H1 (cell line): ENCODE measurements at regions not wholly inside any gene's neighbourhood (a gene's known extent, or its start where the extent isn't known, plus 50 kb on each side); places are given as distances from the start of the nearest gene placed in this dataset.

Experiments
- CTCF ChIA-PET: fragments of 300-600 bp; sonication (Branson Sonifier 250); formaldehyde crosslinking; loops from one replicate; lab custom pipeline; 2021; ENCODE audit not compliant: partially characterized antibody; lab: Charles Lee
- POLR2A ChIA-PET: fragments of 300-600 bp; sonication (Branson Sonifier 250); formaldehyde crosslinking; loops from one replicate; lab custom pipeline; 2021; ENCODE audit warnings: inconsistent platforms; ENCODE audit not compliant: partially characterized antibody; lab: Charles Lee
- DNase-seq, 2 experiments: peaks; one replicate each; pipeline versions ENCODE4 v3.0.0 to v3.0.0-alpha.2; 2010 to 2022; ENCODE audit warnings: low spot score in 2 of 2, low read depth in 1 of 2, mixed read lengths in 1 of 2
- FAIRE-seq: peaks from 2 replicates; lab custom pipeline; 2011; peaks lifted over from hg19 to GRCh38; lab: Jason Lieb, UNC
- H2AFZ ChIP-seq: 2 replicates; pipeline ENCODE4 v1.8.1; 2012; ENCODE audit warnings: low read length, inconsistent platforms
- H2AK5ac ChIP-seq: 2 replicates; pipeline ENCODE4 v1.6.1; 2013; ENCODE audit warnings: low read depth, low read length
- H2BK120ac ChIP-seq: replicated peaks from 2 replicates; pipeline ENCODE3; 2013; ENCODE audit warnings: low read depth, low read length, inconsistent platforms
- H2BK12ac ChIP-seq: 2 replicates; pipeline ENCODE4 v1.6.1; 2013; ENCODE audit warnings: low read depth, low read length
- H2BK15ac ChIP-seq: 2 replicates; pipeline ENCODE4 v1.6.1; 2013; ENCODE audit warnings: low read length
- H2BK20ac ChIP-seq: 2 replicates; pipeline ENCODE4 v1.6.1; 2013; ENCODE audit warnings: low read length
- H2BK5ac ChIP-seq: 2 replicates; pipeline ENCODE4 v1.6.1; 2013; ENCODE audit warnings: low read depth, low read length
- H3K14ac ChIP-seq: 2 replicates; pipeline ENCODE4 v1.6.1; 2013; ENCODE audit warnings: inconsistent platforms; ENCODE audit not compliant: insufficient read length
- H3K18ac ChIP-seq: 2 replicates; pipeline ENCODE4 v1.6.1; 2013; ENCODE audit warnings: low read length; ENCODE audit errors: extremely low read depth
- H3K23ac ChIP-seq: 2 replicates; pipeline ENCODE4 v1.6.1; 2013; ENCODE audit warnings: inconsistent platforms; ENCODE audit not compliant: insufficient read length
- H3K23me2 ChIP-seq: 2 replicates; pipeline ENCODE4 v1.6.1; 2013; ENCODE audit warnings: low read depth, low read length
- H3K27ac ChIP-seq: 2 replicates; pipeline ENCODE4 v1.6.1; 2011; ENCODE audit warnings: low read depth, low read length, inconsistent platforms
- H3K27me3 ChIP-seq, 4 experiments: replicated peaks in 1 of 4; 1 replicate in 1 of 4; 2 replicates in 3 of 4; pipeline versions ENCODE4 v1.6.1 to v1.8.1; 2011 to 2013; ENCODE audit warnings: low read length in 3 of 4, mild to moderate bottlenecking in 3 of 4, inconsistent platforms in 2 of 4, mixed read lengths in 2 of 4, moderate library complexity in 1 of 4; ENCODE audit not compliant: control insufficient read depth in 3 of 4, insufficient read depth in 3 of 4; ENCODE audit errors: extremely low read depth in 1 of 4
- H3K36me3 ChIP-seq, 4 experiments: 2 replicates each; pipeline versions ENCODE4 v1.6.1 to v1.8.1; 2011 to 2013; ENCODE audit warnings: mild to moderate bottlenecking in 4 of 4, low read length in 3 of 4, moderate library complexity in 2 of 4, control low read depth in 1 of 4, inconsistent platforms in 1 of 4; ENCODE audit not compliant: insufficient read depth in 4 of 4, control insufficient read depth in 2 of 4
- H3K4ac ChIP-seq: replicated peaks from 2 replicates; pipeline ENCODE3; 2013; ENCODE audit warnings: low read length, low read depth, mixed read lengths, inconsistent platforms; ENCODE audit not compliant: insufficient read length
- H3K4me1 ChIP-seq, 4 experiments: replicated peaks in 1 of 4; 1 replicate in 1 of 4; 2 replicates in 3 of 4; pipeline versions ENCODE4 v1.6.1 to v1.8.1; 2011 to 2013; ENCODE audit warnings: low read length in 3 of 4, inconsistent platforms in 2 of 4, mixed read lengths in 1 of 4; ENCODE audit not compliant: insufficient read depth in 4 of 4, control insufficient read depth in 3 of 4
- H3K4me2 ChIP-seq, 2 experiments: 2 replicates each; pipeline versions ENCODE4 v1.6.1 to v1.8.1; 2011 to 2013; ENCODE audit warnings: low read depth in 2 of 2, low read length in 2 of 2, control low read depth in 1 of 2, inconsistent platforms in 1 of 2, mild to moderate bottlenecking in 1 of 2; ENCODE audit not compliant: insufficient read depth in 1 of 2
- H3K4me3 ChIP-seq, 4 experiments: fragments of 200-600, 300-600 bp in 1 of 4; sonication (generic), shearing (Covaris generic), sonication (Bioruptor Twin) in 1 of 4; 2 replicates each; pipeline versions ENCODE4 v1.5.1 to v1.8.1; 2011 to 2016; ENCODE audit warnings: low read length in 4 of 4, low read depth in 3 of 4, control low read depth in 2 of 4, inconsistent platforms in 2 of 4, mild to moderate bottlenecking in 2 of 4, mixed read lengths in 1 of 4, moderate library complexity in 1 of 4; ENCODE audit not compliant: insufficient read depth in 2 of 4; ENCODE audit errors: extremely low read depth in 1 of 4
- H3K56ac ChIP-seq: replicated peaks from 2 replicates; pipeline ENCODE3; 2013; ENCODE audit warnings: low read depth, mild to moderate bottlenecking, mixed read lengths, low read length, inconsistent platforms; ENCODE audit not compliant: insufficient read length
- H3K79me1 ChIP-seq: 2 replicates; pipeline ENCODE4 v1.6.1; 2013; ENCODE audit warnings: low read depth, low read length, control low read depth
- H3K79me2 ChIP-seq, 2 experiments: 2 replicates each; pipeline versions ENCODE4 v1.6.1 to v1.8.1; 2012 to 2013; ENCODE audit warnings: low read length in 2 of 2, mild to moderate bottlenecking in 2 of 2, inconsistent platforms in 1 of 2; ENCODE audit not compliant: insufficient read depth in 2 of 2, control insufficient read depth in 1 of 2
- H3K9ac ChIP-seq, 4 experiments: replicated peaks in 1 of 4; 1 replicate in 1 of 4; 2 replicates in 3 of 4; pipeline versions ENCODE4 v1.6.1 to v1.8.1; 2011 to 2013; ENCODE audit warnings: low read depth in 3 of 4, low read length in 3 of 4, control low read depth in 2 of 4, mild to moderate bottlenecking in 2 of 4, moderate library complexity in 2 of 4, inconsistent platforms in 1 of 4; ENCODE audit errors: extremely low read depth in 1 of 4
- H3K9me3 ChIP-seq, 2 experiments: 2 replicates each; pipeline versions ENCODE4 v1.6.1 to v1.8.1; 2012 to 2013; ENCODE audit warnings: mild to moderate bottlenecking in 2 of 2, moderate library complexity in 2 of 2, control low read depth in 1 of 2, inconsistent platforms in 1 of 2, low read depth in 1 of 2, low read length in 1 of 2, mixed read lengths in 1 of 2; ENCODE audit not compliant: insufficient read depth in 2 of 2
- H4K20me1 ChIP-seq, 2 experiments: replicated peaks in 1 of 2; 2 replicates each; pipeline versions ENCODE3 to v1.8.1; 2011 to 2013; ENCODE audit warnings: inconsistent platforms in 2 of 2, low read length in 2 of 2, mild to moderate bottlenecking in 1 of 2; ENCODE audit not compliant: insufficient read depth in 2 of 2, control insufficient read depth in 1 of 2
- H4K5ac ChIP-seq: 2 replicates; pipeline ENCODE4 v1.6.1; 2013; ENCODE audit warnings: low read length, low read depth, mixed read lengths, inconsistent platforms; ENCODE audit not compliant: insufficient read length
- H4K8ac ChIP-seq: 2 replicates; pipeline ENCODE4 v1.8.0; 2013; ENCODE audit warnings: mild to moderate bottlenecking, moderate library complexity, low read length, inconsistent platforms; ENCODE audit not compliant: insufficient read depth; ENCODE audit errors: extremely low read depth
- H4K91ac ChIP-seq: replicated peaks from 2 replicates; pipeline ENCODE3; 2013; ENCODE audit warnings: low read length, mixed read lengths, inconsistent platforms; ENCODE audit not compliant: insufficient read length
- CBX5 ChIP-seq: fragments of 300-800, 300-1000 bp; sonication (generic); IDR thresholded peaks from 2 replicates; pipeline ENCODE4 v1.7.1; 2016; ENCODE audit warnings: antibody characterized with exemption, low read length, low read depth
- CBX8 ChIP-seq: fragments of 300-800, 300-1000 bp; sonication (generic); IDR thresholded peaks from 2 replicates; pipeline ENCODE4 v1.7.1; 2016; ENCODE audit warnings: low read depth, low read length, borderline replicate concordance
- CEBPB ChIP-seq: IDR thresholded peaks from 2 replicates; pipeline ENCODE4 v1.6.1; 2012; ENCODE audit warnings: low read depth, low read length
- CHD1 ChIP-seq: IDR thresholded peaks from 2 replicates; pipeline ENCODE4 v1.6.1; 2012; ENCODE audit warnings: low read depth, low read length, improper control_type of control experiment
- CTCF ChIP-seq, 3 experiments: IDR thresholded peaks; 1 replicate in 2 of 3; 2 replicates in 1 of 3; pipeline versions ENCODE4 v1.5.1 to v1.6.1; 2011; ENCODE audit warnings: low read length in 3 of 3, mild to moderate bottlenecking in 3 of 3, inconsistent platforms in 2 of 3, low read depth in 1 of 3, moderate library complexity in 1 of 3; ENCODE audit not compliant: insufficient read depth in 1 of 3; ENCODE audit errors: control extremely low read depth in 1 of 3
- FOSL1 ChIP-seq: IDR thresholded peaks from 2 replicates; pipeline ENCODE4 v1.6.1; 2011; ENCODE audit warnings: mild to moderate bottlenecking, low read depth, low read length, moderate library complexity; ENCODE audit not compliant: insufficient read depth
- JUN ChIP-seq: IDR thresholded peaks from 2 replicates; pipeline ENCODE4 v1.6.1; 2011; ENCODE audit warnings: low read depth, mild to moderate bottlenecking, improper control_type of control experiment, low read length
- JUND ChIP-seq: IDR thresholded peaks from 2 replicates; pipeline ENCODE4 v1.6.1; 2011; ENCODE audit warnings: mild to moderate bottlenecking, improper control_type of control experiment, low read length
- MAX ChIP-seq: IDR thresholded peaks from 2 replicates; pipeline ENCODE4 v1.6.1; 2012; ENCODE audit warnings: inconsistent platforms
- SAP30 ChIP-seq: fragments of 300-600 bp; sonication (generic); IDR thresholded peaks from 2 replicates; pipeline ENCODE4 v1.7.1; 2012; ENCODE audit warnings: low read length, moderate library complexity, mild to moderate bottlenecking, inconsistent platforms; ENCODE audit not compliant: insufficient read depth, insufficient replicate concordance
- SRF ChIP-seq: IDR thresholded peaks from 2 replicates; pipeline ENCODE4 v1.6.1; 2011; ENCODE audit warnings: mild to moderate bottlenecking, low read depth, low read length, moderate library complexity
- TEAD4 ChIP-seq: IDR thresholded peaks from 2 replicates; pipeline ENCODE4 v1.6.1; 2012; ENCODE audit warnings: low read depth, low read length, inconsistent platforms, mixed read lengths
- WGBS, 2 experiments: shearing (Covaris generic) in 1 of 2; methylation state at CpG; one replicate each; pipeline versions ENCODE4 v1.1.6 to v1.1.7; 2013 to 2015; ENCODE audit warnings: low lambda C conversion rate in 2 of 2, mixed read lengths in 2 of 2, inconsistent platforms in 1 of 2, low coverage in 1 of 2, missing lambda C conversion rate in 1 of 2; ENCODE audit not compliant: insufficient replicate concordance in 2 of 2, insufficient coverage in 1 of 2, insufficient read length in 1 of 2; ENCODE audit errors: extremely low coverage in 1 of 2, missing lambda C conversion rate in 1 of 2; 5-methylcytosine and 5-hydroxymethylcytosine counted together

GRCh38 chr13:40143106-40143505 lies 487.6 kb downstream of the COG6 start:
- no peak overlapping the region for H2BK15ac ChIP-seq
- H4K5ac ChIP-seq = no peak overlapping the region
- H2BK20ac ChIP-seq = no peak overlapping the region
- no peaks in the 10 kb centered on the region for H3K36me3 ChIP-seq
- no peak overlapping the region for H3K9ac ChIP-seq
- FAIRE-seq (no peak), DNase-seq (no peak)
- H3K4me1 ChIP-seq = peaks cover 0 to 5% (median 0%) of the 10 kb centered on the region in 4 experiments; a peak in 1 of 7 replicates
- no peak overlapping the region for H2BK12ac ChIP-seq
- ChIA-PET POLR2A (no interaction called here), CTCF (interaction anchor here (1.0 to 2.0 kb wide), 4 partner anchors 13 to 125 kb away, joined by 3 to 7 read pairs (median 3); no protein-coding TSS in a partner anchor)
- H3K18ac ChIP-seq = no peak overlapping the region
- no peaks in the 10 kb centered on the region for H3K27me3 ChIP-seq
- H2BK5ac ChIP-seq = no peak overlapping the region
- no peak overlapping the region for H3K23ac ChIP-seq
- H3K9me3 ChIP-seq = no peaks in the 10 kb centered on the region
- no peak overlapping the region for H3K4me2 ChIP-seq
- H4K91ac ChIP-seq = no peak overlapping the region
- no peak overlapping the region for H3K14ac ChIP-seq
- H3K4ac ChIP-seq = no peak overlapping the region
- H2AFZ ChIP-seq = no peak overlapping the region
- H2BK120ac ChIP-seq = no peak overlapping the region
- no peaks in the 10 kb centered on the region for H3K79me1 ChIP-seq
- H3K56ac ChIP-seq = no peak overlapping the region
- H4K8ac ChIP-seq = no peak overlapping the region
- H3K4me3 ChIP-seq = no peak overlapping the region
- no peak overlapping the region for H2AK5ac ChIP-seq
- H4K20me1 ChIP-seq = no peaks in the 10 kb centered on the region
- H3K27ac ChIP-seq = no peak overlapping the region
- no peaks in the 10 kb centered on the region for H3K79me2 ChIP-seq
- WGBS, 2 experiments = 73% methylated on average over 5 of the region's 5 CpGs; no CpG with 5 or more reads in 1 of the 2 experiments
- no peaks in the 10 kb centered on the region for H3K23me2 ChIP-seq
- TF ChIP-seq SAP30 (no peak), MAX (no peak), CHD1 (no peak), CBX5 (no peak), SRF (no peak), FOSL1 (no peak), CEBPB (no peak), TEAD4 (no peak), JUND (no peak), CBX8 (no peak), CTCF (IDR thresholded peaks at IDR 0.05; ENCODE audit: control extremely low read depth in 1 of 3, insufficient read depth in 1 of 3, low read depth in 1 of 3, low read length in 3 of 3) (no peak), JUN (no peak)
